Stimulated activated CD4-positive, alpha-beta T cell treated with anti-CD3 and anti-CD28 coated beads, Interleukin-1b, Interleukin-23, amount 100 ng/mL, for 48 hours (primary cell): ENCODE measurements at regions not wholly inside any gene's neighbourhood (a gene's known extent, or its start where the extent isn't known, plus 50 kb on each side); places are given as distances from the start of the nearest gene placed in this dataset.
A peak's percentile ranks its signal among the peaks of the same experiment; 100 is the strongest.
"Not testable (repeated sequence)": the region's sequence is repeated elsewhere in the genome, so short reads cannot be mapped to it uniquely, and the experiment has no call there.

ENCODE experiments used
- DNase-seq: peaks from one replicate; pipeline ENCODE4 v3.0.0-alpha.2; 2020

DNA sequence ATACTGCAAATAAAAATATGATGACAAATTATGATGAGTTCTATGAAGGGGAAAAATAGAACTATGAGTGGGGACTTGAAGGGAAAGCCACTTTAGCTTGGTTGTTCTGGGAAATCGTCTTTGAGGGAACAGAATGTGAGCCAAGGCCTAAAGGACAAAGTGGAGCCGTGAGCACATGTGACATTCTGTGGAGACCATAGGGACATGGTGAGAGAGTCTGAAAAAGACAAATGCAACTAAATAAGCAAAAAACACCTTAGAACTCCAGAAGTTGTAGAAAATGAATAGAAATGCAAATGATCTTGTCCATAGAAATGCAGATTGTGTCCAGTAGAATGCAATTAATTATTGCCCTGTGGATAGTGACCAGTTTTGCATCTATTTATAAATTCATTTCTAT lies 86.8 kb upstream of the ANKRD10 start:
- no peak for DNase-seq

GRCh38 chr13:110993788-110994187 lies 78.9 kb upstream of the ANKRD10 start:
- DNase-seq, result no peak

- no peak for DNase-seq
Measured at GRCh38 chr13:110991991-110992508, 77.2 kb upstream of the ANKRD10 start.

DNA sequence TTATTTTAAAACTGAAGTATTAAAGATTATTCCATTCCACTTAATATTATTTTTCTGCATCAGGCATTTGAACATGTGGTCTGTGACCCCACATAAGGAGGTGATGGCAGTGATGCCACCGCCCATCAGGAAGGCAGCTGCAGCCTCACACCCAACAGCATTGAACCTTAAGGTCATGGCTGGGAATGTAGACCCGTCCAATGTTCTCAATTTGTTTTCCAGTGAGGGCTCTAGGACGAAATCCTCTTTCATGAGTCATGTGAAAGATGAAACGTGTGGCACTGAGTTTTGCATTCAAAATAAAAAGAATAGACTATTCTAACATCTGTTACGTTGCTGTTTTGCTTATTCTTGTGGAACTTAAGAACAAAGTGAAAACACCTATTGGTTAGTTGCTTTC lies 74.5 kb upstream of the ANKRD10 start:
- no peak for DNase-seq

GRCh38 chr13:110985541-110985940 lies 70.7 kb upstream of the ANKRD10 start:
- DNase-seq, result no peak

DNA sequence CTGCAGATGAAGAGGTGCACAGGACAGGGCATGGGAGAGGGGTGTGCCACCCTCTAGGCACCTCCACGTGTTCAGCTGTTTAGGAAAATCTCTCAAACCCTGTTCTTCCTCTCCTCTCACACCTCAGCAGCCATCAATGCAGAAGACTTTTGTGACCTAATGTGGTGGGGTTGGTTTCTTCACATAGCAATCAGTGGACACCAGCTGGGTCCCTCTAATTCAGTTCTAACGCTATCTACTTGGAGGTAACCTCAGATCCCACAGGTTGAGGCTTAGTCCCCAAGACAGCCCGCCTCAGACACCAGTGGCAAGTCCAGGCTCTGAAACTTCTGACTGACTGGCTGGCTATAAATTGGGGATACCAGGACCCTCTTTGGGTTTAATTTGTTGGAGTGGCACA lies 69.9 kb upstream of the ANKRD10 start:
- DNase-seq, result no peak

GRCh38 chr13:110984381-110984780 lies 69.5 kb upstream of the ANKRD10 start:
- no peak for DNase-seq

GRCh38 chr13:110983241-110983640 lies 68.4 kb upstream of the ANKRD10 start:
- DNase-seq, result no peak

DNA sequence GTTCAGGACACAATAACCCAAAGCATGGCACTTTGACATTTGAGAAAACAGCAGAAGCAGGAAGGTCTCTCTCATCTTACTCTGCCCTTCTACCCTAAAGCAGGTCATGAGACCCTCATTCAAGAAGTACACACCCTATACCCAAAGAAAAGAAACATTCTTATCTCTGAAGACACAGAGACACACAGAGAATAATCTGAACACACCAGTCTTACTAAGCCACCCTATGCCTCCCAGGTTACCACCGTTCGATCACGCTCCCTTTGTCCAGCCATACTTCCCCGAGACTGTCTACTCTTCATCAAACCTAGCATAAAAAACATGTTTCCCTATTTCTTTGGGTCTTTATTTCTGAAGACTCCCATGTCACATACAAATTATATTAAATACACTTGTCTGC lies 66.5 kb upstream of the ANKRD10 start:
- DNase-seq, result no peak

- DNase-seq, result no peak
Measured at GRCh38 chr13:110980921-110981320, 66.1 kb upstream of the ANKRD10 start.

- not testable (repeated sequence) for DNase-seq
Measured at GRCh38 chr13:110979149-110979548, 64.3 kb upstream of the ANKRD10 start.

DNA sequence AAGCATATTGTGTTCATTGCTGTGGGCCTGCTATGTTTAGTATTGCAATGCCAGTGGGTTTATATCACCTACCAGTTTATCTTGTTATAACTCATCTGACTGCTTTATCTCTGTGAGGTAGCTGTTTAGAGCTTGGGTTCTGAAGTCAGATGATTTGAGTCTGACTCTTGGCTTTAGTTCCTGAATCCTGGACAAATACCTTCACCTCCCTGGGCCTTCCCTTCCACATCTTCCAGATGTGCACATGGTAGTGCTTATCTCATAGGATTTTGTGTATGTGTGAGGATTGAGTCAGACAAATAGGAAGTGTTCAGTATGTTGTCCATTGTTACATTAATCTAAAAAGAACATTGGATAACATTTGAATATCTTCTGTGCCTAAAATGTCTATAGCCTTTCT lies 63.5 kb upstream of the ANKRD10 start:
- no peak for DNase-seq

DNA sequence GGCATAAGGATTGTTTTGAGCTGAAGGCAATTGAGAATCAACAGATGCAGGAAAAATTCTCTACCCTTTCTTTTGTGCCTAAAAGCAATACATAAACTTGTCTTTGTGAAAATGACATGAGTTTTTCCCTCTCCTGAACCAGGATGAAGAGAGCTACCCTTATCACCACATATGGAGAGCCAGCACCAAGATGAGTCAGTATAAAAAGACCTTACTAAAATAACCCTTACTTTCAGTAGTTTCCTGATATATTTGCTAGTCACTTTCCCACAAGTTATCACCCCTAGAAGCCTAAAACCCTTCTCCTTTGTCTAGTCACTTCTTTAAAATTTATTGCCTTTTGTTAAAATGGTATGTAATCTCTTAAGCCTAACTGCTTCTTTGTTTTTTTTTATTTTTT lies 61.9 kb upstream of the ANKRD10 start:
- DNase-seq, result no peak

GRCh38 chr13:110973007-110973700 lies 58.3 kb upstream of the ANKRD10 start:
- no peak for DNase-seq

GRCh38 chr13:110971486-110971885 lies 56.6 kb upstream of the ANKRD10 start:
- no peak for DNase-seq

GRCh38 chr13:110967156-110967855 lies 52.4 kb upstream of the ANKRD10 start:
- not testable (repeated sequence) for DNase-seq

GRCh38 chr13:110965755-110966134 lies 50.9 kb upstream of the ANKRD10 start:
- peak; percentile 8 for DNase-seq

DNA sequence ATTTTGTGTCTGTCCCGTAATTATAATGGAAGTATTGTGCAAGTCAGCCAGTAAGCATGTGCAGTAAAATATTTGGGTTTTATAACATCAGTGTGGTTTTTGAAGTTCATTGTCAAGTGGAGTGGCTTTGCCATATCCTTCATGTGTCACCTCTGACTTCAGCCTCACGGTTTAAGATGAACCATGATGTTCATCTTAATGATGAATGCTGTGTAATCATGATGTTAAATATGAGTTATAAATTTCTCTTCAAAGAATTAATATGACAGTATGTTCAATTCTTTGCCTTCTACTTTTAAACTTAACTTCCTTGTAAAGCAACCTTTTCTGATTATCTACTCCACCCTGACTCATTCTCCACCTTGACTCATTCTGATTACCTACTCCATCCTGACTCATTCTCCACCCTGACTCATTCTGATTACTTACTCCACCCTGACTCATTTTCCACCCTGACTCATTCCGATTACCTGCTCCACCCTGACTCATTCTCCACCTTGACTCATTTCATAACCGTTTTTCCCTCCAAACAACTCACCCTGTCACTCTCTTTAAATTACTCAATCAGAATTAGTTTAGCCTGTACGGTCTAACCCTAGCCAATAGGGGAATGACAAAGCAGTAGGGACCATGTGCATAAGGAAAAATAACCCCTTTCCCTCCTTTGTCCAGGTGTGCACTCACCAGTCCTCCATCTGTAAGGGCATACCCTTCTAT lies 50.3 kb upstream of the ANKRD10 start:
- peak; percentile 46 for DNase-seq
